Jurkat, Clone E6-1 (cell line): ENCODE measurements at regions not wholly inside any gene's neighbourhood (a gene's known extent, or its start where the extent isn't known, plus 50 kb on each side); places are given as distances from the start of the nearest gene placed in this dataset.
A peak's percentile ranks its signal among the peaks of the same experiment; 100 is the strongest.
"Not testable (repeated sequence)": the region's sequence is repeated elsewhere in the genome, so short reads cannot be mapped to it uniquely, and the experiment has no call there.

ENCODE experiments used
- DNase-seq: peaks from one replicate; pipeline ENCODE4 v3.0.0-alpha.2; 2011; ENCODE audit warnings: low read depth, low spot score
- H3K4me3 ChIP-seq: 2 replicates; pipeline ENCODE4 v1.5.1; 2011; ENCODE audit warnings: mild to moderate bottlenecking, low read length, control low read depth, moderate library complexity

GRCh38 chr2:185240796-185241195 lies 497.8 kb upstream of the FSIP2 start:
- H3K4me3 ChIP-seq, result no peak overlapping the region
- DNase-seq, result no peak

GRCh38 chr2:185241556-185241955 lies 497.0 kb upstream of the FSIP2 start:
- H3K4me3 ChIP-seq, result no peak overlapping the region
- no peak for DNase-seq

- H3K4me3 ChIP-seq, result no peak overlapping the region
- no peak for DNase-seq
These were observed 496.1 kb upstream of the FSIP2 start for GRCh38 chr2:185242462-185242861.

GRCh38 chr2:185245216-185245615 lies 493.4 kb upstream of the FSIP2 start:
- DNase-seq, result no peak

GRCh38 chr2:185245806-185246205 lies 492.8 kb upstream of the FSIP2 start:
- no peak for DNase-seq
- no peak overlapping the region for H3K4me3 ChIP-seq

More at GRCh38 chr2:185245216-185245615, 493.4 kb upstream of the FSIP2 start:
- H3K4me3 ChIP-seq, result no peak overlapping the region

- H3K4me3 ChIP-seq, result no peak overlapping the region
- no peak for DNase-seq
These were observed 491.9 kb upstream of the FSIP2 start for GRCh38 chr2:185246717-185247116.

- no peak overlapping the region for H3K4me3 ChIP-seq
- no peak for DNase-seq
These were observed 483.0 kb upstream of the FSIP2 start for GRCh38 chr2:185255566-185255965.

GRCh38 chr2:185265747-185266146 lies 472.9 kb upstream of the FSIP2 start:
- H3K4me3 ChIP-seq, result no peak overlapping the region
- no peak for DNase-seq

GRCh38 chr2:185268651-185269050 lies 470.0 kb upstream of the FSIP2 start:
- DNase-seq, result no peak

GRCh38 chr2:185274718-185275484 lies 463.7 kb upstream of the FSIP2 start:
- H3K4me3 ChIP-seq, result no peak overlapping the region
- DNase-seq, result no peak

More at GRCh38 chr2:185268651-185269050, 470.0 kb upstream of the FSIP2 start:
- H3K4me3 ChIP-seq, result no peak overlapping the region

GRCh38 chr2:185275979-185276378 lies 462.6 kb upstream of the FSIP2 start:
- H3K4me3 ChIP-seq, DNase-seq: not testable (repeated sequence)

- no peak overlapping the region for H3K4me3 ChIP-seq
- no peak for DNase-seq
These were observed 459.8 kb upstream of the FSIP2 start for GRCh38 chr2:185278761-185279160.

GRCh38 chr2:185279999-185280398 lies 458.6 kb upstream of the FSIP2 start:
- DNase-seq, result no peak
- no peak overlapping the region for H3K4me3 ChIP-seq

GRCh38 chr2:185284696-185285095 lies 453.9 kb upstream of the FSIP2 start:
- no peak overlapping the region for H3K4me3 ChIP-seq
- no peak for DNase-seq

GRCh38 chr2:185290012-185290411 lies 448.6 kb upstream of the FSIP2 start:
- not testable (repeated sequence) for DNase-seq, H3K4me3 ChIP-seq

GRCh38 chr2:185291035-185291647 lies 447.5 kb upstream of the FSIP2 start:
- no peak overlapping the region for H3K4me3 ChIP-seq
- peak; percentile 30 for DNase-seq

- no peak overlapping the region for H3K4me3 ChIP-seq
These were observed 438.7 kb upstream of the FSIP2 start for GRCh38 chr2:185299867-185300266.

GRCh38 chr2:185306119-185306518 lies 432.5 kb upstream of the FSIP2 start:
- H3K4me3 ChIP-seq, result no peak overlapping the region
- DNase-seq, result no peak

More at GRCh38 chr2:185299867-185300266, 438.7 kb upstream of the FSIP2 start:
- no peak for DNase-seq

GRCh38 chr2:185316383-185316782 lies 422.2 kb upstream of the FSIP2 start:
- peak; percentile 54 for DNase-seq
- no peak overlapping the region for H3K4me3 ChIP-seq

- H3K4me3 ChIP-seq, result no peak overlapping the region
- DNase-seq, result no peak
These were observed 420.3 kb upstream of the FSIP2 start for GRCh38 chr2:185318271-185318724.

GRCh38 chr2:185335879-185336278 lies 402.7 kb upstream of the FSIP2 start:
- no peak overlapping the region for H3K4me3 ChIP-seq
- no peak for DNase-seq
